OCI-LY7 (cell line): ENCODE measurements at regions not wholly inside any gene's neighbourhood (a gene's known extent, or its start where the extent isn't known, plus 50 kb on each side); places are given as distances from the start of the nearest gene placed in this dataset.

Experiments used
- BruUV-seq: library from RNA; stranded (reverse); fragments of 400-500 nt; replicated peaks from 2 replicates; lab custom pipeline; 2021; lab: Mats Ljungman, UMichigan
- CTCF ChIA-PET: fragments of 300-600 bp; sonication (Branson Sonifier 250); formaldehyde crosslinking; loops from one replicate; lab custom pipeline; 2022; ENCODE audit warnings: antibody characterized with exemption; ENCODE audit not compliant: unreplicated experiment; lab: Charles Lee
- POLR2A ChIA-PET: fragments of 300-600 bp; sonication (Branson Sonifier 250); formaldehyde crosslinking; loops from one replicate; lab custom pipeline; 2022; ENCODE audit warnings: antibody characterized with exemption; lab: Charles Lee
- DNase-seq: peaks from one replicate; pipeline ENCODE4 v3.0.0-alpha.2; 2015; ENCODE audit warnings: low spot score
- H2AFZ ChIP-seq: fragments of 200-600 bp; sonication (generic), shearing (Covaris generic); 2 replicates; pipeline ENCODE4 v1.6.1; 2014; ENCODE audit warnings: mild to moderate bottlenecking, antibody characterized with exemption, low read length, moderate library complexity
- H3K27ac ChIP-seq: fragments of 200-600 bp; sonication (generic); 2 replicates; pipeline ENCODE4 v1.5.1; 2014; ENCODE audit warnings: mixed run types, low read depth, mild to moderate bottlenecking, moderate library complexity, low read length, inconsistent platforms; ENCODE audit not compliant: poor library complexity, severe bottlenecking
- H3K36me3 ChIP-seq: fragments of 200-600 bp; sonication (generic); 2 replicates; pipeline ENCODE4 v1.6.1; 2014; ENCODE audit warnings: mild to moderate bottlenecking, antibody characterized with exemption, low read length, moderate library complexity, mixed read lengths; ENCODE audit not compliant: insufficient read depth
- H3K4me1 ChIP-seq: fragments of 200-600 bp; sonication (generic); 2 replicates; pipeline ENCODE4 v1.5.1; 2014; ENCODE audit warnings: mild to moderate bottlenecking, low read length; ENCODE audit not compliant: insufficient read depth, poor library complexity, severe bottlenecking
- H3K4me2 ChIP-seq: fragments of 200-600 bp; sonication (generic); 2 replicates; pipeline ENCODE4 v1.6.1; 2014; ENCODE audit warnings: mild to moderate bottlenecking, low read length
- H3K4me3 ChIP-seq: fragments of 200-600 bp; sonication (generic); 2 replicates; pipeline ENCODE4 v1.5.1; 2014; ENCODE audit warnings: mild to moderate bottlenecking, low read depth, low read length; ENCODE audit not compliant: poor library complexity, severe bottlenecking
- H3K79me2 ChIP-seq: fragments of 200-600 bp; sonication (generic); 2 replicates; pipeline ENCODE4 v1.6.1; 2016; ENCODE audit warnings: low read depth, mild to moderate bottlenecking, low read length, moderate library complexity, mixed read lengths; ENCODE audit not compliant: insufficient read depth
- H3K9me2 ChIP-seq: fragments of 200-600 bp; sonication (generic); 2 replicates; pipeline ENCODE4 v1.6.1; 2016; ENCODE audit warnings: mild to moderate bottlenecking, low read length, mixed read lengths; ENCODE audit not compliant: insufficient read depth
- H3K9me3 ChIP-seq: fragments of 200-600 bp; sonication (generic); 2 replicates; pipeline ENCODE4 v1.6.1; 2014; ENCODE audit warnings: mild to moderate bottlenecking, mixed run types, low read length, mixed read lengths
- H4K20me1 ChIP-seq: fragments of 200-600 bp; sonication (generic); 2 replicates; pipeline ENCODE4 v1.6.1; 2014; ENCODE audit warnings: mild to moderate bottlenecking, antibody characterized with exemption, low read length, moderate library complexity, mixed read lengths; ENCODE audit not compliant: insufficient read depth
- EZH2phosphoT487 ChIP-seq: fragments of 200-600 bp; sonication (generic); IDR thresholded peaks from 2 replicates; pipeline ENCODE4 v1.6.1; 2018; ENCODE audit warnings: low read depth, borderline replicate concordance, mild to moderate bottlenecking, mixed run types, antibody characterized with exemption, low read length, moderate library complexity, mixed read lengths
- intact Hi-C: fragments of 100-400 bp; cut with micrococcal nuclease; formaldehyde crosslinking; loops from one replicate; pipeline ENCODE4 v1.10.0; 2022; ENCODE audit not compliant: unreplicated experiment
- TF ChIP-seq, protein P1 (sequence below): fragments of 200-600 bp; sonication (generic); conservative IDR thresholded peaks from 2 replicates; pipeline ENCODE4 v1.5.1; 2014; ENCODE audit warnings: mild to moderate bottlenecking, antibody characterized with exemption, low read length, moderate library complexity, mixed read lengths

DNA sequence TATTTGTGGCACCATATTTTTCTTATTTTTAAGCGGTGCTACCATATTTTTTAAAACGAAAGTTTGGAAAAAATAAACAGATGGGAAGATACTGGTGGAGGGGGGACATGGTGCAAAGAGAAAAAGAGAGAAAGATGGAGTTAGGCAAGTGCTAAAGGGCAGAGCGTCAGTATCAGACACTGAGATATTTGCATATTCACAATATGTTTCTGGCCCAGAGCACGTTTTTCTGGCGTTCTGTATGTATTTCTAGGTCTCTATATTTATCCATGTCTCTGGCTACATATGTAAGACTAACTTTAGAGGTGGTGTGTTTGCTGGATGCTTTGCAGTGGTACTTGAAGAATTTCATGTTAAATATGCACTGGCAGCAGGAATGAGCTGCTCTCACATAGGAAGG lies 414.0 kb downstream of the TLE4 start:
- Histone ChIP-seq H3K9me3 (no peaks in the 10 kb centered on the region), H3K36me3 (no peaks in the 10 kb centered on the region), H3K9me2 (no peaks in the 10 kb centered on the region), H2AFZ (no peak overlapping the region), H3K79me2 (no peaks in the 10 kb centered on the region), H3K4me1 (no peaks in the 10 kb centered on the region), H3K4me2 (no peak overlapping the region), H3K27ac (no peak overlapping the region), H4K20me1 (no peaks in the 10 kb centered on the region), H3K4me3 (no peak overlapping the region)
- TF ChIP-seq EZH2phosphoT487 = no peak
- TF ChIP-seq, protein P1, sequence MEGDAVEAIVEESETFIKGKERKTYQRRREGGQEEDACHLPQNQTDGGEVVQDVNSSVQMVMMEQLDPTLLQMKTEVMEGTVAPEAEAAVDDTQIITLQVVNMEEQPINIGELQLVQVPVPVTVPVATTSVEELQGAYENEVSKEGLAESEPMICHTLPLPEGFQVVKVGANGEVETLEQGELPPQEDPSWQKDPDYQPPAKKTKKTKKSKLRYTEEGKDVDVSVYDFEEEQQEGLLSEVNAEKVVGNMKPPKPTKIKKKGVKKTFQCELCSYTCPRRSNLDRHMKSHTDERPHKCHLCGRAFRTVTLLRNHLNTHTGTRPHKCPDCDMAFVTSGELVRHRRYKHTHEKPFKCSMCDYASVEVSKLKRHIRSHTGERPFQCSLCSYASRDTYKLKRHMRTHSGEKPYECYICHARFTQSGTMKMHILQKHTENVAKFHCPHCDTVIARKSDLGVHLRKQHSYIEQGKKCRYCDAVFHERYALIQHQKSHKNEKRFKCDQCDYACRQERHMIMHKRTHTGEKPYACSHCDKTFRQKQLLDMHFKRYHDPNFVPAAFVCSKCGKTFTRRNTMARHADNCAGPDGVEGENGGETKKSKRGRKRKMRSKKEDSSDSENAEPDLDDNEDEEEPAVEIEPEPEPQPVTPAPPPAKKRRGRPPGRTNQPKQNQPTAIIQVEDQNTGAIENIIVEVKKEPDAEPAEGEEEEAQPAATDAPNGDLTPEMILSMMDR = no peak
- ChIA-PET CTCF (no interaction called here), POLR2A (no interaction called here)
- intact Hi-C loops = no loop called here
- BruUV-seq = no TSS peak
- DNase-seq = no peak

DNA sequence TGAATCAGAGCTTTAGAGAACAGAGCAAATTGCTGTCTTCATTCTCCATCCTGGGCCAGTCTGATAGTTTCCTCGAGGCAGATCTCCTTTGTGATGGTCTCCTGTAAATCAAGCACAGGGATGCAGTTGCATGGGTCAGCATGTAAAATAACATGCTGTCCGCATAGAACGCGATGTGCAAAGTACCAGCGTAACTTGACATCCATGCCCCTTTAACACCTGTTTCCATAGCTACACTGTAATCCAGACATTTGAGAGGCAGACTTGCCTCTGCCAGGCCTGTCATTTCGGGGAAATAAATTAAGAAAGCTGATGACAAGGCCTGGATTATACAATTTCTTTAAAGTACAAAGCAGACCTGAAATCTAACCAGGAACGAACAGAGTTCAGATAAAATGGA lies 413.5 kb downstream of the TLE4 start:
- H3K4me2 ChIP-seq = no peak overlapping the region
- no peak overlapping the region for H3K27ac ChIP-seq
- intact Hi-C loops = no loop called here
- no peaks in the 10 kb centered on the region for H3K79me2 ChIP-seq
- H4K20me1 ChIP-seq = no peaks in the 10 kb centered on the region
- BruUV-seq = no TSS peak
- CTCF ChIA-PET = no interaction called here
- H3K9me3 ChIP-seq = no peaks in the 10 kb centered on the region
- H3K36me3 ChIP-seq = no peaks in the 10 kb centered on the region
- POLR2A ChIA-PET = interaction anchor here (0.5 kb wide), 1 partner anchor 11 kb away, joined by 3 read pairs; no protein-coding TSS in a partner anchor
- H3K4me1 ChIP-seq = no peaks in the 10 kb centered on the region
- H2AFZ ChIP-seq = no peak overlapping the region
- H3K4me3 ChIP-seq = no peak overlapping the region
- H3K9me2 ChIP-seq = no peaks in the 10 kb centered on the region
- no peak for DNase-seq
- TF ChIP-seq, protein P1 = no peak
- no peak for TF ChIP-seq EZH2phosphoT487

DNA sequence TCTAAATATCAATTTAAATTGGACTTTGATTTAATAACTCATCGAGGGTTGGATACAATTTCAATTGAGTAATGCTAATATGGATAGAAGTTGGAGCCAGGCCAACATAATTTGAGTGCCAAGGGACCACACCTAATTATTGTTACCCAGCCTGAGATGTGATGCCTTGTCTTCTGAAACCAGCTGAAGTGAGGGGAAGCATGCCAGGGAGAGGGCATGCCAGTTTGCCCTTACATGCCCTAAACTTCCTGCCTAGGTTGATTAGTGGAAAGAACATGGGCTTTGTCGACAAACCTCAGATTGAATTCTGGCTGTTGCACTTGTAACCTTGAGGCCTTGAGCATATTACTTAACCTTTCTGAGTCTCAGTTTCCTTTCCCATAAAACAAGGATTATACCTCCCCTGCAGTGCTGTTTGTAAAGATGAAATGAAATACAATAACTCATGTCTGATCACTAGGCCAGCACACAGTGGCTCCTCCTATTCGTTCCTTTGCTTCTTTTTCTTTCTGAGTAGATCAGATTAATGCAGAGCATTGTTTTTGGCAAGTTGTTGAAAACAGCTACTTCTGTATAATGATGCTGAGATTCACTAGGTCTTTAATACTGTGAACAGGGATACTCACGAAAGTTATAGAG lies 412.8 kb downstream of the TLE4 start:
- CTCF ChIA-PET = no interaction called here
- intact Hi-C loops = no loop called here
- H3K9me3 ChIP-seq = no peaks in the 10 kb centered on the region
- BruUV-seq = no TSS peak
- no peaks in the 10 kb centered on the region for H3K9me2 ChIP-seq
- DNase-seq = no peak
- H3K27ac ChIP-seq = no peak overlapping the region
- H3K79me2 ChIP-seq = no peaks in the 10 kb centered on the region
- H2AFZ ChIP-seq = no peak overlapping the region
- POLR2A ChIA-PET = interaction anchor here (0.5 kb wide), 1 partner anchor 12 kb away, joined by 3 read pairs; no protein-coding TSS in a partner anchor
- no peak overlapping the region for H3K4me3 ChIP-seq
- H4K20me1 ChIP-seq = no peaks in the 10 kb centered on the region
- H3K4me2 ChIP-seq = no peak overlapping the region
- TF ChIP-seq, protein P1 = no peak
- no peak for TF ChIP-seq EZH2phosphoT487
- no peaks in the 10 kb centered on the region for H3K4me1 ChIP-seq
- no peaks in the 10 kb centered on the region for H3K36me3 ChIP-seq
